GM12878 (cell line): ENCODE measurements at regions not wholly inside any gene's neighbourhood (a gene's known extent, or its start where the extent isn't known, plus 50 kb on each side); places are given as distances from the start of the nearest gene placed in this dataset.

Experiments used
- ATAC-seq: fragments of 200-7000 bp; cut with Tn5 transposase; 3 replicates; pipeline ENCODE4 v1.9.1; 2020; ENCODE audit warnings: mild to moderate bottlenecking, moderate library complexity
- BruUV-seq: library from RNA; stranded (reverse); fragments of 400-500 nt; replicated peaks from 2 replicates; lab custom pipeline; 2021; lab: Mats Ljungman, UMichigan
- CTCF ChIA-PET: fragments of 300-600 bp; sonication (Branson Sonifier 250); formaldehyde crosslinking; extraction: SDS; loops from one replicate; lab custom pipeline; 2021; ENCODE audit warnings: inconsistent platforms; lab: Yijun Ruan, JAX
- POLR2A ChIA-PET: fragments of 350-600 bp; formaldehyde crosslinking; extraction: SDS; loops from one replicate; lab custom pipeline; 2021; ENCODE audit warnings: inconsistent platforms; lab: Charles Lee
- RAD21 ChIA-PET: fragments of 300-600 bp; sonication (Branson Sonifier 250); formaldehyde crosslinking; loops from one replicate; lab custom pipeline; 2023; ENCODE audit warnings: antibody characterized with exemption; ENCODE audit not compliant: unreplicated experiment; lab: Charles Lee
- SMC1A ChIA-PET: fragments of 300-600 bp; sonication (Branson Sonifier 250); formaldehyde crosslinking; loops from one replicate; lab custom pipeline; 2023; ENCODE audit not compliant: unreplicated experiment, uncharacterized antibody; lab: Charles Lee
- DNase-seq: peaks from one replicate; pipeline ENCODE4 v3.0.0-alpha.2; 2011; ENCODE audit warnings: low read depth, low spot score
- FAIRE-seq: peaks from 3 replicates; lab custom pipeline; 2011; peaks lifted over from hg19 to GRCh38; lab: Jason Lieb, UNC
- H2AFZ ChIP-seq: 2 replicates; pipeline ENCODE4 v1.6.0; 2011; ENCODE audit warnings: low read depth, low read length, control low read depth; ENCODE audit not compliant: control insufficient read depth
- H3K27ac ChIP-seq: 2 replicates; pipeline ENCODE4 v1.5.1; 2011; ENCODE audit warnings: control low read depth; ENCODE audit not compliant: control insufficient read depth, insufficient read depth
- H3K27me3 ChIP-seq, 2 experiments: replicated peaks in 1 of 2; 2 replicates each; pipeline versions ENCODE4 v1.6.0 to v1.6.1; 2011; ENCODE audit warnings: low read length in 1 of 2; ENCODE audit not compliant: control insufficient read depth in 2 of 2, insufficient read depth in 2 of 2
- H3K36me3 ChIP-seq, 2 experiments: 2 replicates each; pipeline ENCODE4 v1.5.1; 2011; ENCODE audit warnings: low read length in 1 of 2; ENCODE audit not compliant: control insufficient read depth in 2 of 2, insufficient read depth in 2 of 2
- H3K4me1 ChIP-seq: 2 replicates; pipeline ENCODE4 v1.6.1; 2011; ENCODE audit warnings: mild to moderate bottlenecking, low read length, moderate library complexity, mixed read lengths; ENCODE audit not compliant: control insufficient read depth, insufficient read depth
- H3K4me2 ChIP-seq: 2 replicates; pipeline ENCODE4 v1.6.0; 2011; ENCODE audit warnings: control low read depth; ENCODE audit not compliant: control insufficient read depth, insufficient read depth
- H3K4me3 ChIP-seq: fragments of 200-600 bp; sonication (generic); 2 replicates; pipeline ENCODE4 v1.5.1; 2016
- H3K79me2 ChIP-seq: 2 replicates; pipeline ENCODE4 v1.6.0; 2011; ENCODE audit warnings: low read length; ENCODE audit not compliant: control insufficient read depth, insufficient read depth
- H3K9ac ChIP-seq: 2 replicates; pipeline ENCODE4 v1.8.0; 2011; ENCODE audit warnings: low read length, control low read depth, mixed read lengths; ENCODE audit not compliant: control insufficient read depth, insufficient read depth
- H3K9me3 ChIP-seq: replicated peaks from 3 replicates; pipeline ENCODE4 v1.5.1; 2011; ENCODE audit warnings: mild to moderate bottlenecking, low read length; ENCODE audit not compliant: control insufficient read depth, insufficient read depth
- H4K20me1 ChIP-seq: 2 replicates; pipeline ENCODE4 v1.6.0; 2011; ENCODE audit not compliant: control insufficient read depth, insufficient read depth
- BMI1 ChIP-seq: fragments of 450-650 bp; IDR thresholded peaks from 2 replicates; pipeline ENCODE4 v1.6.1; 2016; ENCODE audit warnings: mild to moderate bottlenecking, moderate library complexity, borderline replicate concordance
- IKZF1 ChIP-seq: fragments of 450-650 bp; conservative IDR thresholded peaks from 2 replicates; pipeline ENCODE4 v1.6.1; 2017; ENCODE audit warnings: antibody characterized with exemption, mild to moderate bottlenecking
- IKZF2 ChIP-seq, 2 experiments: fragments of 450-650 bp; IDR thresholded peaks; 2 replicates each; pipeline ENCODE4 v1.6.1; 2017; ENCODE audit warnings: mild to moderate bottlenecking in 2 of 2, moderate library complexity in 2 of 2
- KAT2A ChIP-seq: conservative IDR thresholded peaks from 2 replicates; pipeline ENCODE4 v1.6.1; 2011; ENCODE audit warnings: low read depth, low read length; ENCODE audit not compliant: control insufficient read depth
- MTA3 ChIP-seq: IDR thresholded peaks from 2 replicates; pipeline ENCODE4 v1.6.1; 2012; ENCODE audit warnings: low read length, inconsistent platforms, borderline replicate concordance
- NR2C2 ChIP-seq: IDR thresholded peaks from 2 replicates; pipeline ENCODE4 v1.6.1; 2011; ENCODE audit warnings: borderline replicate concordance, low read depth; ENCODE audit not compliant: control insufficient read depth, insufficient read length
- SMARCA5 ChIP-seq: fragments of 450-650 bp; IDR thresholded peaks from 2 replicates; pipeline ENCODE4 v1.6.1; 2017; ENCODE audit warnings: mild to moderate bottlenecking
- TCF12 ChIP-seq: IDR thresholded peaks from 2 replicates; pipeline ENCODE4 v1.6.1; 2011; ENCODE audit warnings: low read depth, mild to moderate bottlenecking, low read length
- YBX1 ChIP-seq: fragments of 450-650 bp; IDR thresholded peaks from 2 replicates; pipeline ENCODE4 v1.6.1; 2016; ENCODE audit warnings: antibody characterized with exemption
- WGBS: methylation state at CpG from one replicate; pipeline ENCODE4 v1.1.6; 2016; ENCODE audit warnings: low lambda C conversion rate; ENCODE audit not compliant: insufficient replicate concordance, insufficient coverage; ENCODE audit errors: missing lambda C conversion rate; 5-methylcytosine and 5-hydroxymethylcytosine counted together
- in situ Hi-C: fragments of 300-500 bp; cut with MboI; formaldehyde crosslinking; loops from 9 replicates; pipeline ENCODE4 v1.14.3; 2018; ENCODE audit warnings: mixed read lengths
- intact Hi-C: fragments of 100-400 bp; cut with micrococcal nuclease; formaldehyde crosslinking; loops from one replicate; pipeline ENCODE4 v1.14.2; 2022; ENCODE audit not compliant: unreplicated experiment
- TF ChIP-seq, protein P1 (sequence below): fragments of 450-650 bp; formaldehyde crosslinking; IDR thresholded peaks from 2 replicates; pipeline ENCODE4 v1.4.0; 2022; ENCODE audit warnings: mild to moderate bottlenecking, moderate library complexity
- TF ChIP-seq, protein P2 (sequence below): fragments of 150-350 bp; IDR thresholded peaks from 2 replicates; pipeline ENCODE4 v1.6.1; 2016; ENCODE audit warnings: low read depth, low read length
- TF ChIP-seq, protein P3 (sequence below): fragments of 450-650 bp; IDR thresholded peaks from 2 replicates; pipeline ENCODE4 v1.6.1; 2016; ENCODE audit warnings: mild to moderate bottlenecking
- TF ChIP-seq, protein P4 (sequence below): fragments of 450-650 bp; formaldehyde crosslinking; IDR thresholded peaks from 2 replicates; pipeline ENCODE4 v1.5.0; 2022; ENCODE audit warnings: mild to moderate bottlenecking, missing genetic modification characterization

DNA sequence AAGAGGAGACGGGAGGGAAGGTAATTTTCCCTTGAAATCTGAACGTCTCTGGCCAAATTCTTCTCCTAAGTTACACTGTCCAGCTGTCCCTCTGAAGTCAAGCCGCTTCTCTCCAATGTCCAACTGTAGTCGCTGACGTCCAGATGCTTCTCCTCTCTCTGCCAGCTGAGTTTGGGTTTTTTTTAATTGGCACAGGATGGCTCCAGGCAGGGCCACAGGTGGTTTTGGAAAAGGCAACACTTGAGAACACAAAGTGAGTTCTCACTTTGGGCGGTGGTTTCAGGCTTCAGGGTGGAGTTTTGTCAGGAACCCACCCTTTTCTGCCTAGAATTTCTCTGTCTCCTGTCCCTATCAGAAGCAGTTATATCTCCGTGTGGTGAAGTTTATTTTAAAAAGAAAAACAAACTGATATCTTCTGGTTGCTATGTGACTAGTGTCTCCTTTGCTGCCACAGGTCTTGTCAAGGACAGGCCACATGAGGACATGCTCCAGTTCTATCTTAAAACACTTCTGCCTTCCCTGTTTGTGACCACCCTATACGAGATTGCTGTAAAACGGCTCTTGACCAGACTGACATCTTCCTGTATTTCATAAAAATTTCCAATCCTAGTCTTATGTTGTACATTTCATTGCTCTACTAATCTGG lies 472.3 kb upstream of the ADGRL4 start:
- no peaks in the 10 kb centered on the region for H3K27me3 ChIP-seq
- H3K27ac ChIP-seq, result no peak overlapping the region
- H4K20me1 ChIP-seq, result no peaks in the 10 kb centered on the region
- H3K4me3 ChIP-seq, result no peak overlapping the region
- WGBS, result 47% methylated on average over 8 of the region's 9 CpGs
- ATAC-seq (no peak), DNase-seq (no peak), FAIRE-seq (no peak)
- no peaks in the 10 kb centered on the region; the same call in 2 of the 3 replicates for H3K9me3 ChIP-seq
- ChIA-PET RAD21 (no interaction called here), POLR2A (no interaction called here), SMC1A (no interaction called here), CTCF (no interaction called here)
- no TSS peak for BruUV-seq
- intact Hi-C loops, result loop anchor here (10.0 kb wide), 1 partner anchor 1166 kb away; no protein-coding TSS in a partner anchor
- H3K36me3 ChIP-seq, result no peaks in the 10 kb centered on the region
- H3K4me1 ChIP-seq, result 0 out of 2 replicates have a peak, but pooled peaks cover 3% of the 10 kb centered on the region
- H3K4me2 ChIP-seq, result no peak overlapping the region
- in situ Hi-C loops, result no loop called here
- no peak overlapping the region for H2AFZ ChIP-seq
- no peaks in the 10 kb centered on the region for H3K79me2 ChIP-seq
- no peak overlapping the region for H3K9ac ChIP-seq
- TF ChIP-seq TCF12, result no peak
- TF ChIP-seq IKZF1, result no peak
- no peak for TF ChIP-seq KAT2A
- no peak for TF ChIP-seq MTA3
- TF ChIP-seq, protein P1, sequence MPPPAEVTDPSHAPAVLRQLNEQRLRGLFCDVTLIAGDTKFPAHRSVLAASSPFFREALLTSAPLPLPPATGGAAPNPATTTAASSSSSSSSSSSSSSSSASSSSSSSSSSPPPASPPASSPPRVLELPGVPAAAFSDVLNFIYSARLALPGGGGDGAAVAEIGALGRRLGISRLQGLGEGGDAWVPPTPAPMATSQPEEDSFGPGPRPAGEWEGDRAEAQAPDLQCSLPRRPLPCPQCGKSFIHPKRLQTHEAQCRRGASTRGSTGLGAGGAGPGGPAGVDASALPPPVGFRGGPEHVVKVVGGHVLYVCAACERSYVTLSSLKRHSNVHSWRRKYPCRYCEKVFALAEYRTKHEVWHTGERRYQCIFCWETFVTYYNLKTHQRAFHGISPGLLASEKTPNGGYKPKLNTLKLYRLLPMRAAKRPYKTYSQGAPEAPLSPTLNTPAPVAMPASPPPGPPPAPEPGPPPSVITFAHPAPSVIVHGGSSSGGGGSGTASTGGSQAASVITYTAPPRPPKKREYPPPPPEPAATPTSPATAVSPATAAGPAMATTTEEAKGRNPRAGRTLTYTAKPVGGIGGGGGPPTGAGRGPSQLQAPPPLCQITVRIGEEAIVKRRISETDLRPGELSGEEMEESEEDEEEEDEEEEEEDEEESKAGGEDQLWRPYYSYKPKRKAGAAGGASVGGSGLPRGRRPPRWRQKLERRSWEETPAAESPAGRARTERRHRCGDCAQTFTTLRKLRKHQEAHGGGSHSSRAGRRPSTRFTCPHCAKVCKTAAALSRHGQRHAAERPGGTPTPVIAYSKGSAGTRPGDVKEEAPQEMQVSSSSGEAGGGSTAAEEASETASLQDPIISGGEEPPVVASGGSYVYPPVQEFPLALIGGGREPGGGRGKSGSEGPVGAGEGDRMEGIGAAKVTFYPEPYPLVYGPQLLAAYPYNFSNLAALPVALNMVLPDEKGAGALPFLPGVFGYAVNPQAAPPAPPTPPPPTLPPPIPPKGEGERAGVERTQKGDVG (CRISPR knock-in tag), result no peak
- no peak for TF ChIP-seq SMARCA5
- TF ChIP-seq, protein P2, sequence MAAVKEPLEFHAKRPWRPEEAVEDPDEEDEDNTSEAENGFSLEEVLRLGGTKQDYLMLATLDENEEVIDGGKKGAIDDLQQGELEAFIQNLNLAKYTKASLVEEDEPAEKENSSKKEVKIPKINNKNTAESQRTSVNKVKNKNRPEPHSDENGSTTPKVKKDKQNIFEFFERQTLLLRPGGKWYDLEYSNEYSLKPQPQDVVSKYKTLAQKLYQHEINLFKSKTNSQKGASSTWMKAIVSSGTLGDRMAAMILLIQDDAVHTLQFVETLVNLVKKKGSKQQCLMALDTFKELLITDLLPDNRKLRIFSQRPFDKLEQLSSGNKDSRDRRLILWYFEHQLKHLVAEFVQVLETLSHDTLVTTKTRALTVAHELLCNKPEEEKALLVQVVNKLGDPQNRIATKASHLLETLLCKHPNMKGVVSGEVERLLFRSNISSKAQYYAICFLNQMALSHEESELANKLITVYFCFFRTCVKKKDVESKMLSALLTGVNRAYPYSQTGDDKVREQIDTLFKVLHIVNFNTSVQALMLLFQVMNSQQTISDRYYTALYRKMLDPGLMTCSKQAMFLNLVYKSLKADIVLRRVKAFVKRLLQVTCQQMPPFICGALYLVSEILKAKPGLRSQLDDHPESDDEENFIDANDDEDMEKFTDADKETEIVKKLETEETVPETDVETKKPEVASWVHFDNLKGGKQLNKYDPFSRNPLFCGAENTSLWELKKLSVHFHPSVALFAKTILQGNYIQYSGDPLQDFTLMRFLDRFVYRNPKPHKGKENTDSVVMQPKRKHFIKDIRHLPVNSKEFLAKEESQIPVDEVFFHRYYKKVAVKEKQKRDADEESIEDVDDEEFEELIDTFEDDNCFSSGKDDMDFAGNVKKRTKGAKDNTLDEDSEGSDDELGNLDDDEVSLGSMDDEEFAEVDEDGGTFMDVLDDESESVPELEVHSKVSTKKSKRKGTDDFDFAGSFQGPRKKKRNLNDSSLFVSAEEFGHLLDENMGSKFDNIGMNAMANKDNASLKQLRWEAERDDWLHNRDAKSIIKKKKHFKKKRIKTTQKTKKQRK, result no peak
- TF ChIP-seq YBX1, result no peak
- TF ChIP-seq, protein P3, sequence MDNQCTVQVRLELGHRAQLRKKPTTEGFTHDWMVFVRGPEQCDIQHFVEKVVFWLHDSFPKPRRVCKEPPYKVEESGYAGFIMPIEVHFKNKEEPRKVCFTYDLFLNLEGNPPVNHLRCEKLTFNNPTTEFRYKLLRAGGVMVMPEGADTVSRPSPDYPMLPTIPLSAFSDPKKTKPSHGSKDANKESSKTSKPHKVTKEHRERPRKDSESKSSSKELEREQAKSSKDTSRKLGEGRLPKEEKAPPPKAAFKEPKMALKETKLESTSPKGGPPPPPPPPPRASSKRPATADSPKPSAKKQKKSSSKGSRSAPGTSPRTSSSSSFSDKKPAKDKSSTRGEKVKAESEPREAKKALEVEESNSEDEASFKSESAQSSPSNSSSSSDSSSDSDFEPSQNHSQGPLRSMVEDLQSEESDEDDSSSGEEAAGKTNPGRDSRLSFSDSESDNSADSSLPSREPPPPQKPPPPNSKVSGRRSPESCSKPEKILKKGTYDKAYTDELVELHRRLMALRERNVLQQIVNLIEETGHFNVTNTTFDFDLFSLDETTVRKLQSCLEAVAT, result no peak
- TF ChIP-seq BMI1, result no peak
- no peak for TF ChIP-seq NR2C2
- no peak for TF ChIP-seq IKZF2 (IDR thresholded peaks at IDR 0.05)
- TF ChIP-seq, protein P4, sequence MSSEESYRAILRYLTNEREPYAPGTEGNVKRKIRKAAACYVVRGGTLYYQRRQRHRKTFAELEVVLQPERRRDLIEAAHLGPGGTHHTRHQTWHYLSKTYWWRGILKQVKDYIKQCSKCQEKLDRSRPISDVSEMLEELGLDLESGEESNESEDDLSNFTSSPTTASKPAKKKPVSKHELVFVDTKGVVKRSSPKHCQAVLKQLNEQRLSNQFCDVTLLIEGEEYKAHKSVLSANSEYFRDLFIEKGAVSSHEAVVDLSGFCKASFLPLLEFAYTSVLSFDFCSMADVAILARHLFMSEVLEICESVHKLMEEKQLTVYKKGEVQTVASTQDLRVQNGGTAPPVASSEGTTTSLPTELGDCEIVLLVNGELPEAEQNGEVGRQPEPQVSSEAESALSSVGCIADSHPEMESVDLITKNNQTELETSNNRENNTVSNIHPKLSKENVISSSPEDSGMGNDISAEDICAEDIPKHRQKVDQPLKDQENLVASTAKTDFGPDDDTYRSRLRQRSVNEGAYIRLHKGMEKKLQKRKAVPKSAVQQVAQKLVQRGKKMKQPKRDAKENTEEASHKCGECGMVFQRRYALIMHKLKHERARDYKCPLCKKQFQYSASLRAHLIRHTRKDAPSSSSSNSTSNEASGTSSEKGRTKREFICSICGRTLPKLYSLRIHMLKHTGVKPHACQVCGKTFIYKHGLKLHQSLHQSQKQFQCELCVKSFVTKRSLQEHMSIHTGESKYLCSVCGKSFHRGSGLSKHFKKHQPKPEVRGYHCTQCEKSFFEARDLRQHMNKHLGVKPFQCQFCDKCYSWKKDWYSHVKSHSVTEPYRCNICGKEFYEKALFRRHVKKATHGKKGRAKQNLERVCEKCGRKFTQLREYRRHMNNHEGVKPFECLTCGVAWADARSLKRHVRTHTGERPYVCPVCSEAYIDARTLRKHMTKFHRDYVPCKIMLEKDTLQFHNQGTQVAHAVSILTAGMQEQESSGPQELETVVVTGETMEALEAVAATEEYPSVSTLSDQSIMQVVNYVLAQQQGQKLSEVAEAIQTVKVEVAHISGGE (CRISPR knock-in tag), result no peak
